ENCODE measurements at regions not wholly inside any gene's neighbourhood (a gene's known extent, or its start where the extent isn't known, plus 50 kb on each side); places are given as distances from the start of the nearest gene placed in this dataset.

DNA sequence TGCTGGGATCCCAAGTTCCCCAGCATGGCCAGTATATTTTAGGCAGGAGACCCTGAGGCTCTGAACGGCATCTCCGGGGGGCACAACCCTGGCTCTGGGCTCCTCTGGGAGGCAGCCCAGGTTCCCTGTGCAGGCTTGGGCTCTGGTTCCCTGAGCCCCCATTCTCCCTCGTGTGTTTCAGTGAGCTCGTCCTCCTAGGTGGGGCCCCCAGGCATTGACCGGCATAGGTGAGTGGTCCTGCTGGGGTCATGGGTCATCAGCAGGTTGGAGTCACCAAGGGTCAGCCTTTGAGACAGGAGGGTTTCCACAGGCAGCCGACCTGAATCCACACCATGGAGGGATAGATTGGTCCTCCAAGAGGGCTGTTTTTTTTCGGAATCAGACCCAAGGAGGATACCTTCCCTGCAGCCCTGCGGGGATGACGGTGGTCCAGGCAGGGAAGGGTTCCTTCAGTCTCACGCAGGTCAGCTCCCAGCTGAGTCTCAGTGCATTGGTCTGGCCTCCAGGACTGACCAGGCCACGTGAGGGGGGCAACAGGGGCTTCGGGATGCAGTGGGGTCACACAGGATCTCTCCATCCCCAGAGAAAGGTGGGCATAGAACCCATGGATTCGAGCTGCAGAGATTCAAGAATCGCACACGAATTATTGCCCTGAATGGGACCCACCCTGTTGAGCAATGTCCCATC is 226.0 kb downstream of the SNRPN start:
- H3K9me3 ChIP-seq (ENCODE audit: insufficient read depth, low read depth, low read length) = peaks cover 12% of the 10 kb centered on the region

GRCh38 chr15:25181293-25182097 is 226.7 kb downstream of the SNRPN start:
- no peak for DNase-seq (ENCODE audit: low read depth)
- Histone ChIP-seq H4K20me1 (ENCODE audit: insufficient read depth, low read length) (no peaks in the 10 kb centered on the region), H3K4me3 (ENCODE audit: insufficient read depth, low read depth, low read length) (no peak overlapping the region), H3K4me2 (ENCODE audit: low read length) (no peak overlapping the region), H3K79me2 (ENCODE audit: insufficient read depth, low read length) (no peaks in the 10 kb centered on the region), H3K9me3 (ENCODE audit: insufficient read depth, low read depth, low read length) (peaks cover 14% of the 10 kb centered on the region), H3K4me1 (ENCODE audit: insufficient read depth, low read length) (no peaks in the 10 kb centered on the region), H3K9ac (ENCODE audit: low read length) (no peak overlapping the region), H2AFZ (ENCODE audit: low read depth, low read length) (no peak overlapping the region), H3K27me3 (ENCODE audit: insufficient read depth, low read length) (no peaks in the 10 kb centered on the region), H3K27ac (ENCODE audit: low read depth, low read length) (no peak overlapping the region), H3K36me3 (ENCODE audit: insufficient read depth, low read length) (no peaks in the 10 kb centered on the region)
- Mint-ChIP-seq H3K36me3 (ENCODE audit: low read depth, unreplicated experiment) (peaks cover 4% of the 10 kb centered on the region), H3K4me1 (ENCODE audit: low read depth, unreplicated experiment) (no peaks in the 10 kb centered on the region), H3K4me3 (ENCODE audit: unreplicated experiment) (no peak overlapping the region), H3K27ac (ENCODE audit: unreplicated experiment) (no peak overlapping the region), H3K9me3 (ENCODE audit: unreplicated experiment) (peaks cover 20% of the 10 kb centered on the region), H3K27me3 (ENCODE audit: low read depth, unreplicated experiment) (no peaks in the 10 kb centered on the region)
- TF ChIP-seq CTCF (IDR thresholded peaks at IDR 0.05; ENCODE audit: insufficient read depth, low read depth, low read length) = no peak
- no peak for TF ChIP-seq EZH2 (IDR thresholded peaks at IDR 0.05; ENCODE audit: insufficient read depth, low read length)
- FAIRE-seq = no peak

More for the DNA sequence above, 226.0 kb downstream of the SNRPN start:
- peaks cover 4% of the 10 kb centered on the region for H3K36me3 Mint-ChIP-seq (ENCODE audit: low read depth, unreplicated experiment)
- no peak for TF ChIP-seq EZH2 (IDR thresholded peaks at IDR 0.05; ENCODE audit: insufficient read depth, low read length)
- H3K9ac ChIP-seq (ENCODE audit: low read length) = no peak overlapping the region
- H3K27me3 Mint-ChIP-seq (ENCODE audit: low read depth, unreplicated experiment) = no peaks in the 10 kb centered on the region
- FAIRE-seq = no peak
- H3K4me3 ChIP-seq (ENCODE audit: insufficient read depth, low read depth, low read length) = no peak overlapping the region
- H3K27ac Mint-ChIP-seq (ENCODE audit: unreplicated experiment) = no peak overlapping the region
- no peaks in the 10 kb centered on the region for H3K4me1 Mint-ChIP-seq (ENCODE audit: low read depth, unreplicated experiment)
- no peaks in the 10 kb centered on the region for H4K20me1 ChIP-seq (ENCODE audit: insufficient read depth, low read length)
- no peak for DNase-seq (ENCODE audit: low read depth)
- H3K4me1 ChIP-seq (ENCODE audit: insufficient read depth, low read length) = no peaks in the 10 kb centered on the region
- H2AFZ ChIP-seq (ENCODE audit: low read depth, low read length) = no peak overlapping the region
- H3K27ac ChIP-seq (ENCODE audit: low read depth, low read length) = no peak overlapping the region
- H3K4me3 Mint-ChIP-seq (ENCODE audit: unreplicated experiment) = no peak overlapping the region
- no peak overlapping the region for H3K4me2 ChIP-seq (ENCODE audit: low read length)
- H3K36me3 ChIP-seq (ENCODE audit: insufficient read depth, low read length) = no peaks in the 10 kb centered on the region
- no peaks in the 10 kb centered on the region for H3K79me2 ChIP-seq (ENCODE audit: insufficient read depth, low read length)
- no peaks in the 10 kb centered on the region for H3K27me3 ChIP-seq (ENCODE audit: insufficient read depth, low read length)
- peaks cover 17% of the 10 kb centered on the region for H3K9me3 Mint-ChIP-seq (ENCODE audit: unreplicated experiment)

GRCh38 chr15:25182098-25182478 is 227.3 kb downstream of the SNRPN start:
- Histone ChIP-seq H3K27ac (ENCODE audit: low read depth, low read length) (no peak overlapping the region), H3K9me3 (ENCODE audit: insufficient read depth, low read depth, low read length) (peaks cover 14% of the 10 kb centered on the region), H4K20me1 (ENCODE audit: insufficient read depth, low read length) (no peaks in the 10 kb centered on the region), H3K27me3 (ENCODE audit: insufficient read depth, low read length) (no peaks in the 10 kb centered on the region), H3K4me3 (ENCODE audit: insufficient read depth, low read depth, low read length) (no peak overlapping the region), H2AFZ (ENCODE audit: low read depth, low read length) (no peak overlapping the region), H3K4me1 (ENCODE audit: insufficient read depth, low read length) (no peaks in the 10 kb centered on the region), H3K4me2 (ENCODE audit: low read length) (no peak overlapping the region), H3K79me2 (ENCODE audit: insufficient read depth, low read length) (no peaks in the 10 kb centered on the region), H3K36me3 (ENCODE audit: insufficient read depth, low read length) (no peaks in the 10 kb centered on the region), H3K9ac (ENCODE audit: low read length) (no peak overlapping the region)
- Mint-ChIP-seq H3K36me3 (ENCODE audit: low read depth, unreplicated experiment) (peaks cover 4% of the 10 kb centered on the region), H3K9me3 (ENCODE audit: unreplicated experiment) (peaks cover 20% of the 10 kb centered on the region), H3K27me3 (ENCODE audit: low read depth, unreplicated experiment) (no peaks in the 10 kb centered on the region), H3K4me3 (ENCODE audit: unreplicated experiment) (no peak overlapping the region), H3K4me1 (ENCODE audit: low read depth, unreplicated experiment) (no peaks in the 10 kb centered on the region), H3K27ac (ENCODE audit: unreplicated experiment) (no peak overlapping the region)
- no peak for TF ChIP-seq CTCF (IDR thresholded peaks at IDR 0.05; ENCODE audit: insufficient read depth, low read depth, low read length)
- TF ChIP-seq EZH2 (IDR thresholded peaks at IDR 0.05; ENCODE audit: insufficient read depth, low read length) = no peak
- FAIRE-seq (no peak), DNase-seq (ENCODE audit: low read depth) (no peak)

All from astrocyte (in vitro differentiated cells and primary cell).